ENCODE measurements at regions not wholly inside any gene's neighbourhood (a gene's known extent, or its start where the extent isn't known, plus 50 kb on each side); places are given as distances from the start of the nearest gene placed in this dataset.

- ChIA-PET CTCF (no interaction called here), POLR2A (no interaction called here)
- Histone ChIP-seq H3K4me3 (ENCODE audit: low read depth, low read length) (no peak overlapping the region), H3K36me3 (ENCODE audit: control insufficient read depth, insufficient read depth, low read length) (no peaks in the 10 kb centered on the region), H3K27me3 (ENCODE audit: control insufficient read depth, insufficient read depth, low read length) (no peaks in the 10 kb centered on the region)
- no peak for TF ChIP-seq CTCF (IDR thresholded peaks at IDR 0.05; ENCODE audit: insufficient read depth, low read depth, low read length)
- no peak for DNase-seq (ENCODE audit: low read depth)
These were observed 957.9 kb downstream of the BRD1 start for GRCh38 chr22:48869788-48870187.

GRCh38 chr22:48869161-48869560, 958.5 kb downstream of the BRD1 start:
- CTCF ChIA-PET: no interaction called here

GRCh38 chr22:48868554-48868953, 959.1 kb downstream of the BRD1 start:
- POLR2A ChIA-PET: no interaction called here
- CTCF ChIA-PET: no interaction called here
- no peak for TF ChIP-seq CTCF (IDR thresholded peaks at IDR 0.05; ENCODE audit: insufficient read depth, low read depth, low read length)
- Histone ChIP-seq H3K4me3 (ENCODE audit: low read depth, low read length) (no peak overlapping the region), H3K27me3 (ENCODE audit: control insufficient read depth, insufficient read depth, low read length) (no peaks in the 10 kb centered on the region), H3K36me3 (ENCODE audit: control insufficient read depth, insufficient read depth, low read length) (no peaks in the 10 kb centered on the region)
- DNase-seq (ENCODE audit: low read depth): no peak

More at GRCh38 chr22:48869161-48869560, 958.5 kb downstream of the BRD1 start:
- H3K27me3 ChIP-seq (ENCODE audit: control insufficient read depth, insufficient read depth, low read length): no peaks in the 10 kb centered on the region
- DNase-seq (ENCODE audit: low read depth): no peak
- no peak for TF ChIP-seq CTCF (IDR thresholded peaks at IDR 0.05; ENCODE audit: insufficient read depth, low read depth, low read length)
- POLR2A ChIA-PET: no interaction called here
- no peaks in the 10 kb centered on the region for H3K36me3 ChIP-seq (ENCODE audit: control insufficient read depth, insufficient read depth, low read length)
- no peak overlapping the region for H3K4me3 ChIP-seq (ENCODE audit: low read depth, low read length)

DNA sequence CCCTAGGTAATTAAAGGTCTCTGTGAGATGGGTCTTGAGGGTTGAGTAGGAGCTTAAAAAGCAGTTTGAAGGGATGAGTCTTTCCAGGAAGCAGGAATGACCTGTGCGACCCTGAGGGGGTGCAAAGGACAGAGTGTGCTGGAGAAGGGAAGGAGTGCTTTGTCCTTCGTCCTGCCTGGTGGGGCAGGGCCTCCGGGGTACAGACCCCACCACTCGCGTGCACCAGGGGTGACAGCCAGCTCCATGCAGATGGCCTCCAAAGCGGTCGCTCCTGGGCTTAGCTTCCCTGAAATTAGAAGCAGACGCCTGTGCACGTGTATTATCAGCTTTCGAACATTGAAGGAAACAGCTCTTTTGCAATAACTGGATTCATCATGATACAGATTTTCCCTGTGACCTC, 959.8 kb downstream of the BRD1 start:
- Histone ChIP-seq H3K36me3 (ENCODE audit: control insufficient read depth, insufficient read depth, low read length) (no peaks in the 10 kb centered on the region), H3K4me3 (ENCODE audit: low read depth, low read length) (no peak overlapping the region), H3K27me3 (ENCODE audit: control insufficient read depth, insufficient read depth, low read length) (no peaks in the 10 kb centered on the region)
- no peak for TF ChIP-seq CTCF (IDR thresholded peaks at IDR 0.05; ENCODE audit: insufficient read depth, low read depth, low read length)
- CTCF ChIA-PET: no interaction called here
- POLR2A ChIA-PET: no interaction called here
- no peak for DNase-seq (ENCODE audit: low read depth)

GRCh38 chr22:48866906-48867681, 960.6 kb downstream of the BRD1 start:
- H3K4me3 ChIP-seq (ENCODE audit: low read depth, low read length): no peak overlapping the region
- no peaks in the 10 kb centered on the region for H3K36me3 ChIP-seq (ENCODE audit: control insufficient read depth, insufficient read depth, low read length)
- H3K27me3 ChIP-seq (ENCODE audit: control insufficient read depth, insufficient read depth, low read length): no peaks in the 10 kb centered on the region
- ChIA-PET POLR2A (no interaction called here), CTCF (interaction anchor here (0.6 kb wide), 1 partner anchor 37 kb away, joined by 3 read pairs; no protein-coding TSS in a partner anchor)
- TF ChIP-seq CTCF (IDR thresholded peaks at IDR 0.05; ENCODE audit: insufficient read depth, low read depth, low read length): no peak
- no peak for DNase-seq (ENCODE audit: low read depth)

All from BJ (cell line).